ENCODE measurements at regions not wholly inside any gene's neighbourhood (a gene's known extent, or its start where the extent isn't known, plus 50 kb on each side); places are given as distances from the start of the nearest gene placed in this dataset.
"Not testable (repeated sequence)": the region's sequence is repeated elsewhere in the genome, so short reads cannot be mapped to it uniquely, and the experiment has no call there.

DNA sequence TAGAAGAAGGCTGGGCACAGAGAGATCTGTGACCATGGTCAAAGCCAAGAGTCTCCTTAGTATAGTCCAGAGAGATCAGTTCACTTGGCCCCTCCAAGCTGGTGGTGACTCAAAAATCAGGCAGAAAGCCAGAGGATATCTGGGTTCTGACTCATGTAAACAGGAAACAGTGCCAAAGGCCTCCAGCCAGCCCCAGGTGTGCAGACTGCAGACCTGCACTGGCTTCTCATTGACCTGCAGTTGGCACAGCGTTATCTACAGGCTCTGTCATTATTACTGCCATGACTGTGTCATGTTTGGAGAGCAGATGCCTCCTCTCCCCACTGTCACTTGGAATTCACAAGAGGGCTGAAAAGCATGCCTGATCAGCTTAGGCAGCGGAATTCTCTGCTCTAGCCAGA, 295.7 kb upstream of the PRKD1 start:
- DNase-seq (ENCODE audit: low read depth in 2 of 2): no peak

DNA sequence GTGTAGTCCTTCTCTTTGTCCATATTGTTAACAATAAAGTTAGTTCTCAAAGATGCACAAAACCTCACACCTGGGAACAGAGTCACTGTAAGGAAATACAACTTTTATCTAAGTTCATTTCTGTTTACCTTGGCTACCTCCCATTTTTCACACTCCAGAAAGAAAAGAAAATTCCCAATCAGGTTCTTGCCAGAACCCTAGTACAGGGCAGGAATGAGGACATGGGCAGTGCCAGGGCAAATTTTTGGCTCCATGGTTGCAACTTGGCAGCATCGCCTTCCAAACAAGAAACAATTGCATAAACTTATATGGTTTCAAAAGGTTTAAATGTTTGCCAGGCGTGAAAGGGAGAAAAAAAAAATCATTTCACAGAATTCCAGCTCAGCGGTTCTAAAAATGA, 296.3 kb upstream of the PRKD1 start:
- no peak for DNase-seq (ENCODE audit: low read depth in 2 of 2)

DNA sequence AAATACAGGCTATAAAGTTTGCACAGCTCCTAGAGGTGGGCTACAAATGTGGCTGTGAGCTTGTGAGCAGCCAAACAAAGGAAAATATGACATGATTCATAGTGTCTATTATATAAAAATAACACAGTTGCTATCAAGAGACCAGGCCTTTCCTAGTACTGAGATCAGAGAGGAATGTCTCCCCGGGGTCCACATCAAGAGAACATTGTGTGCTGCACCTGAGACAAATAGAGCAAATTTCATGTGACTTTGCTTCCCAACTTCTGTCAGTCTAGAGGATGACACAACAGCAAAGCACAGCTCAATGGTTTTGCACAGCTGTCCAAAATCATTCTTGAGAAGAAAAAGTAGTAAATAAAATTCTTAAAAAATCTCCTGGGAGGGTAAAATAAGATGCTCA, 297.5 kb upstream of the PRKD1 start:
- DNase-seq (ENCODE audit: low read depth in 2 of 2): no peak

DNA sequence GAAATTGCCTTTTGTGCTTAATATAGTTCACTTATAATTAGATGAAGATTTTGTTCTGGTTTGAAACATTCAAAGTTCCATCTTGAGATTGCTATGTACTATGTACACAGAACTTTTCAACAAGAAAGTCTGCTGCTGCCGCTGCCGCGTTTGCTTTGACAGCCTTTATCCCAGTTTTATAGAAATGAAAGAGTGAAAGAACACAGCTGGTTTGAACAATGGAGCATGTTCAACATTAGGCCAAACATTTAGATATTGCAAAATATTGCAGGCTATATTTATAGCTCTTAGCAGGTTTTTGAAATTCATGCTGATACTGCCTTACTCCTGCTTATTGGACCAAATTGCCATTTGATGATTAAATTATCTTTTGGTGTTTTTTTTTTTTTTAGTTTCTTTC, 299.8 kb upstream of the PRKD1 start:
- no peak for DNase-seq (ENCODE audit: low read depth in 2 of 2)

DNA sequence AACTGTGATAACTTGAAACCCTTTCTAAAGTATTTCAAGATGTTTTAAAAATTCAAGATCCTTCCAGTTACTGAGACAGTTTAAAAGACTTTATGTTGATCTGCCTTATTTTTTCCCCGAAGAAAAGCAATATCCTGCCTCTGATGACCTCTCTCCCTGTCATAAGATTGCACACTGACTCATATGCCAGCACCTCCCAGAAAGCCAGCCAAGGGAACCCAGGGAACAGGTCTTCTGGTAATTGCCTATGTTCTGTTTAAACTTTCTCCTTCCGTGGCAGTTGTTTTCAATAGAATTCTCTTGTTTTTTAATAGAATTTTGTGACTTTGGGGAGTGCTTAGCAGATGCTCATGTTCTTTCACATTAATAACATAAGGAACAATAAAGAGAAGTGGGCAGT, 300.2 kb upstream of the PRKD1 start:
- no peak for DNase-seq (ENCODE audit: low read depth in 2 of 2)

DNA sequence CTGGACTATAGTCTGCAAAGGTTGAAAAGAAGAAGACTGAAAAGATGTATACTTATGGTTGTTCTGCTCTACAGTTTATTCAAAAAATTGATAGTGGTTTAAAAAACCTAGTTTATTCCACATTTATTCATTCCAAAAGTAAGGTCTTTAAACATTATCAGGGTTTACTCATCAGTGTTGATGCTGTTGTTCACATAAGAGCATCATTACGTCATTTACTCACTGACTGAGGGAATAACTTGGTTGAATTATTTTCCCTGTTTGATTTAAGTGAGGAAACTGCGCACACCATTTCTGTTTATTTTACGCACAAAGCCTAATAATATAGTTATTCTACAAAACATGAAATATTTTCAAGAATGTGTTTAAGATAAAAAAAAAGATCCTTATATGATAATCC, 303.1 kb upstream of the PRKD1 start:
- no peak for DNase-seq (ENCODE audit: low read depth in 2 of 2)

DNA sequence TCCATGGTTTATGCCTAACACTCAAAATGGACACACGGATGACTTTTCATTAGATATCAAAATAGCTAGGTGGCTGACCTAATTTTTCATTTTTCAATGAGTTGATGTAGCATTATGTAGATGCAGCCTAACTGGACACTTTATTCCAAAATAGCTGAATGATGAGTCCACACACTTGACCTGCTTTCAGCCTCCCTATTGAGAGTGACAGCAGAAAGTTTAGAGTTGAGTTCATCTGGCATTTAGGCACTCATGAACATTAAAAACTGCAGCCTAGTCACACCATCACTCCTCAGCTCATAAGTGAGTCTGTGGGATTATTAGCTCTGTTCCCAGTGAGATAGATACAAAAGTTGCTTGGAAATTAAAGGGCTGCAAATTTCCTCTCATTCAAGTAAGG, 307.3 kb upstream of the PRKD1 start:
- no peak for DNase-seq (ENCODE audit: low read depth in 2 of 2)

DNA sequence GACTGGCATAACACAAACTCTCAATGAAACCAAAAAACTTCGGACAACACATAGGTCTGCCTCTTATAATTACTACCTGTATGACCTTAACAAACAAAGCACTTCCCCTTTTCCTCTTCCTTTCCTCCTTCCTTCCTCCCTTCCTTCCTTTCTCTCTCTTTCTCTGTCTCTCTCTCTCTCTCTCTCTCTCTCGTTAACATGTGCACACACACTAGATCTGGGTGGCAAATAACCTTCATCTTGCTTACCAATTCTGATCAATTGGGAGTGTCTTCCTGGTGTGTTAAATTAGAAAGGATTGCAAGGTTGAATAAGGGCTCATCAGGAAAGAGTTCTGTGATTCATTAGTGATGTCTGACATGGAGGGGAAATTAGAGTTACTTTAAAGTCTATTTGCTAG, 307.8 kb upstream of the PRKD1 start:
- DNase-seq (ENCODE audit: low read depth in 2 of 2): no peak

DNA sequence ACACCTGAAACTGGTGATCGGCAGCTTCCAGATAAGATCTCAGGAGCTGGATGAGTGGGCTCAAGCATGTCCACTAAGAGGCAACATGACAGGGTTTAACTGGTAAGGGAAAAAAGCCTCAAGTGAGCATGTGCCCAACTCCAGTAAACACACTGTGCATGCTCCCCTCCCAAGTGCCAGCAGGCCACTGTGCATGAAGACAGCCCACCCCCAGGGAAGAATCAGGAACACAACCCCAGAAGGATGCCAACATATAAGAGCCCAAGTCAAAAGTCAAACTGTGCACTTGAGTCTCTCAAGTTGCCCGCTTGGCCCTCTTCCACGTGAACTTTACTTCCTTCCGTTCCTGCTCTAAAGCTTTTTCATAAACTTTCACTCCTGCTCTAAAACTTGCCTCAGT, 311.3 kb upstream of the PRKD1 start:
- no peak for DNase-seq (ENCODE audit: low read depth in 2 of 2)

DNA sequence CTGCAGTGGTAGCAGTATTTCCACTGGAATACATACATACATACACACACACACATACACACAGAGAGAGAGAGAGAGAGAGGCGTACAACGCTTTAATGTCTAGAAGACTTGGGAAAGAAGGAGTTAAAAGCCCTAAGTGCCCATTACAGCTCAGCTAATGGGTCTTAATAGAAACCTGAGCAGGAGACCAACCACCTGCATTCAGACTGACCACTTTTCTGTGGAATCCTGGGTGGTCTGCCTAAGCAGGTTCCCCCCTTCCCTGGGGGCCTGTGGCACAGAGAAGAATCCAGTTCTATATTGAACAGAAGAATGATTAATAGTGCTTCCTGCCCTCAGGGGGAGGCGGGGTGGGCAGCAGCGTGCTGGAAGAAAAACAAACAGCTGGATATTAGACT, 312.4 kb upstream of the PRKD1 start:
- DNase-seq (ENCODE audit: low read depth in 2 of 2): no peak

DNA sequence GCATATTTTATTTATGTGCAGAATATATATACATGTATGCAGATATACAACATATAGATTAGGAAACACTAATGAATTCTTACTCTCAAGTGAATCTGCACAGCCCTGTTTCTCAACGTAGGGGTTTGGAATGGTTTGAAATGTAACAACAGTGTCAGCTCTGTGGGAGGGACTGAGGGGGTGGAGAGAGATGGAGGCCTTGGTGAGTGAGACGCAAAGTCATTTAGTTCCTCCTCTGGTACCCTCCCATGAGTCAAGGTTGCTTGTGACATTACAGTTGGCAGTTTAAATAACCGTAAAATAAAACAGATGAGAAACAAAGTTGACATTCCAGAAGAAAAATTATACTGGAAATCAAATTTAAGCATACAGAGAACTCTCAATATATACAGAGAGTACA, 313.0 kb upstream of the PRKD1 start:
- DNase-seq (ENCODE audit: low read depth in 2 of 2): no peak

DNA sequence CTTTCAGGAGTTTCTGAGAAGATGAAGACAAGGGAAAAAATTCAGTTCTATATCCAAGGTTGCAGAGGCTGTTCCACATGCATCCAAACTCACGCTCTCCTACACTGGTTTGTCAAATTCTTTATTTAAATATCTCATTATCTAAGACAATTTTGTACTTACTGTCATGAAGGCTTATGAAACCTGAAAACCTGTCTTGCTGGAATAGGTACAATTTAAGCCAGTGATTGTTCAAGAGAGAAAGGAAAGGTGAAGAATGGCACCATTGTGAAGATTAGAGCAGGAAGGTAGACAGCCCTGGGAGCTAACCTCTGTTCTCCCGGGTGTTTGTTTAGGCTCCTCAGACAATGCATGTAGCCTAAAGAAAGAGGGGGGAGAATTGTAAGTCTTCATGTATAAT, 315.1 kb upstream of the PRKD1 start:
- DNase-seq (ENCODE audit: low read depth in 2 of 2): no peak

DNA sequence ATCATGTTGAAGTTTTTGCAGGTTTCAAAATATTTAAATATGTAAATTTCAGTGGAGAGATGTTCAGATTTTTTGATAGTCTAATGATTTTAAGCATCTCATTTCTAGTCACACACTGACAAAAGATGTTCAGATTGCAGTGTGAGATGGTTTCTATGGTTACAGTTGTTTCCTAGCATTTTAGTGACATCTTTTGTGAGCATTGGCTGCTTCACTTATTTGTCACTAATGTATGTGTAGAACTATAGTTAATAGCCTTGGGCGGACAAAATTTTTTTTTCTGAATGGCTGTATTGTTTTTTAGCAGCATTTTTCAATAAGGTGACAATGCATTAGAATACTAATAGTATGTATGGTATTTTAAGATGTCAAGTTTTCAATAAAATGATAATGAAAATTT, 315.6 kb upstream of the PRKD1 start:
- no peak for DNase-seq (ENCODE audit: low read depth in 2 of 2)

DNA sequence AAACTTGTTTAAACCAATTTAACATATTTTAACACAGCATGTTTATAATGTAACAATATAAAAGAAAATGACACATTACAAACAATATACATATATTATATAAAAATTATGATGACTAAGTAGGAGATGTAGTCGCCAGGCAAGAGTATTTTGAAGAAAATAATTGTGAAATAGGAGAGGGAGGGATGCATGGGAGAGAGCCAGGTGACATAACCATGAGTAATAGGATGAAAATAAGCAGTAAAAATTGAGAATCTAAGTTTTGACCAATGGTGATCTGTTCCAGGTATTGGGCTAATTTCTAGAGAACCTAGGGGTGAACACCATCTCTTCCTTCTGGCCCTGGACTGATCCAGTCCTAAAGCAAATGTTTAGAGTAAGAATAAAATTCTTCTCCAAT, 315.2 kb upstream of the G2E3 start:
- no peak for DNase-seq (ENCODE audit: low read depth in 2 of 2)

DNA sequence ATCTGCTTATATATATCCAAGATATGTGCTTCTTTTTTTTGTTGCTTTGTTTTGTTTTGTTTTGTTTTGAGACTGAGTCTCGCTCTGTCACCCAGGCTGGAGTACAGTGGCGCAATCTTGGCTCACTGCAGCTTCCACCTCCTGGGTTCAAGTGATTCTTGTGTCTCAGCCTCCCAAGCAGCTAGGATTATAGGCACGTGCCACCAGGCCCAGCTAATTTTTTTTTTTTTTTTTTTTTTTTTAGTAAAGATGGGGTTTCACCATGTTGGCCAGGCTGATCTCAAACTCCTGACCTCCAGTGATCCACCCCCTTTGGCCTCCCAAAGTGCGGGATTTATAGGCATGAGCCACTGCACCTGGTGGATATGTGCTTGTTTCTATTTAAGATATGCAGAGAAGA, 314.6 kb upstream of the G2E3 start:
- not testable (repeated sequence) for DNase-seq (ENCODE audit: low read depth in 2 of 2)

DNA sequence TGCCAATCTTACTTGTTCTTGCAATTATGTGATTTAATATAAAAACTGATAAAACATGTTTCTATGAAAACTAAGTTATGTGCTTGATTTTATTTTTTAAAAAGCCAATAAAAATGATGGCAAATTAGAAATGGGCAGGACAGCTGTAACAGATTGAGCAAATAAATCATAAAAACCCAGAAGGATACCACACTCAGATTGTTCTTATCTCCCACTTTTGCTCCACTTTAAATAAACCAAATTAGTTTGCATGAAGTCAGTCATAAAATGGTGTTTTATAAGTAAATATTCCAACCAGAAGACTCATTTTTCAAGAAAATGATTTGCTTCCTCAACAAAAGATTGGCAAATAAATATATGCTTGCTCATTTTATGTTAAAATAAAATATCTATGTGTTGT, 307.9 kb upstream of the G2E3 start:
- no peak for DNase-seq (ENCODE audit: low read depth in 2 of 2)

DNA sequence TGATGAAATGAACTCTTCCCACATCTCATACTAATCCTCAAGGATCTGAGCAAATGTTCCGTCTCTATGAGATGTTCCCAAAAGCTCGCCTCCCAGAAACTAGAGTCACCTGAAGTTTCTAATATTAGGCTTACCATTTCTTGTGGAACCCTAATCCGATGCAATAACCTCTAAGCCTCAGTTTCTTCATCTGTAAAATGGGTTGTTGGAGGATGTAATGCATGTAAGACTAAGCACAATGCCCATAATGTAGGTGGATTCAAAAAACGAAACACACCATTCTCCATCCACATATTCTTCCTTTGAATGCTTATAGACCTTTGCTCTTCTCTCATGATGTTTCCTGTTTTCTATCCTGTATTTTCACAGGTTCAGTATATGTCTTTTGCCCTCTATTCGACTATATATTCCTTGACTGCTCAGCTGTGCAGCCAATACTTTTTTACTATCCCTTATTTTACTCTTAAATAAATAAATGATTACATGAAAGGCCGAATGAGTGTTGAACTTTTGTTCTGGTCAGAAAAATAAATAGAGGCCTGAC, 307.3 kb upstream of the G2E3 start:
- DNase-seq (ENCODE audit: low read depth in 2 of 2): no peak

DNA sequence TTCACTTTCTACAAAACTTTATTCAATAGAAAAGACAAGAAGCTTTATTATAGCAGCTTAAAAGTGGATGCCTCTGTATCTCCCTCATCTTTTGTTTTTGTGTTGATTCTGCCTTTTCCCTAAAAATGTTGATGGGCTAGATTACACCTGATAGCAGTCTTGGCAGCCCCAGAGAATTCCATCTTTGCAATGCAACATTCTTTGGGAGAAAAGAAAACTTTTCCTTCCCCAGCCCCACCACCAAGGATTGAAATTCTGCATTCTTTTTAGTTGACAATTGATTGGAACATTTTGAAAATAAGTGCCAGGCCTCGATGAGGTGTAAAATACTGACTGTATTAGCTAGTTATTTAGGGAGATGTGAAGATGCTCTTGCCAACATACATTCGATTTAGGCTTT, 306.8 kb upstream of the G2E3 start:
- DNase-seq (ENCODE audit: low read depth in 2 of 2): no peak

DNA sequence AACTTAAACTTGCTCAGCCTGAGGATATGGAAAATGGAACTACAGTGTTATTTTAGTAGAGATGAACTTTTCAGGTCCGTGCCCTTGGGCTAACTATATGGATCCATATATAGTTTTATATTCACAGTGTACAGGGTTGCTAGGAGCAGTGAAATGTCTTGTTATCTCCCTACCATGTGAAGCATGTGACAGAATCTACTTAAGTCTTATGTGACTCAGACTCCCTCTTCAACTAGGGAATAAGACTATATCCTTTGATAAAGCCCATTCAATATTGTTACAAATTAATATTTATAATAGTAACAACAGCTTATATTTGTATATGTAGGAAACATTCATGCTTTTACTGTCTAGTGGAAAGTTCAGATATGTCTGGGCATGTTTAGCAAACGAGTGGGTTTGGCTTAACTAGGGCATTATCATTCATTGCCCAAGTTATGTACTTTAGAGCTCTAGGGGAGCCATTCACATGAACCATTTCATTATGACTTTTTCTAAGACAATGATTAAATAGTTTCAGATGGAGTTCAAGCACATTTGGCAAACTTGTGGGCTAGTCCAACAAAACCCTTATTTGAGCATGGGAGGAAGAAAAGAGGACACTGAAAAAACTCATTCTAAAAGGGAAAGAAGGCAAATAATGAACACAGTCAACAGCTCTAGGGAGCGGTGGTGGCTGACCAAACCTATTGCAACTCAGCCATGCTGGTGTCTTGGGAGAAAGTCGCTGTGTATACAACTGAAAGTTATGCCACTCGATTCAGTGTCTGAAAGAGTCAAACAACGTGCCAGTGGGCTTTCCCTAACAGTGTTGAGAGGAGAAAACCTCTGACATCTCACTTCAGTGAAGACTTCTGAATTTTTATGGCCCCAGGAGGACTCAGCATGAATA, 305.9 kb upstream of the G2E3 start:
- no peak for DNase-seq (ENCODE audit: low read depth in 2 of 2)

DNA sequence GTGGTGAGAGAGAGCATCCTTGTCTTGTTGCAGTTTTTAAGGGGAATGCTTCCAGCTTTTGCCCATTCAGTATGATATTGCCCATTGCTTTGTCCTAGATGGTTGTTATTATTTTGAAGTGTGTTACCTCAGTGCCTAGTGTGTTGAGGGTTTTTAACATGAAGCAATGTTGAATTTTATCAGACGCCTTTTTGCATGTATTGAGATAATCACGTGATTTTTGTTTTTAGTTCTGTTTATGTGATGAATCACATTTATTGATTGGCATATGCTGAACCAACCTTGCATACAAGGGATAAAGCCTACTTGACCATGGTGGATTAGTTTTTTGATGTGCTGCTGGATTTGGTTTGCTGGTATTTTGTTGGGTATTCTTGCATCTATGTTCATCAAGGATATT, 302.3 kb upstream of the G2E3 start:
- no peak for DNase-seq (ENCODE audit: low read depth in 2 of 2)

DNA sequence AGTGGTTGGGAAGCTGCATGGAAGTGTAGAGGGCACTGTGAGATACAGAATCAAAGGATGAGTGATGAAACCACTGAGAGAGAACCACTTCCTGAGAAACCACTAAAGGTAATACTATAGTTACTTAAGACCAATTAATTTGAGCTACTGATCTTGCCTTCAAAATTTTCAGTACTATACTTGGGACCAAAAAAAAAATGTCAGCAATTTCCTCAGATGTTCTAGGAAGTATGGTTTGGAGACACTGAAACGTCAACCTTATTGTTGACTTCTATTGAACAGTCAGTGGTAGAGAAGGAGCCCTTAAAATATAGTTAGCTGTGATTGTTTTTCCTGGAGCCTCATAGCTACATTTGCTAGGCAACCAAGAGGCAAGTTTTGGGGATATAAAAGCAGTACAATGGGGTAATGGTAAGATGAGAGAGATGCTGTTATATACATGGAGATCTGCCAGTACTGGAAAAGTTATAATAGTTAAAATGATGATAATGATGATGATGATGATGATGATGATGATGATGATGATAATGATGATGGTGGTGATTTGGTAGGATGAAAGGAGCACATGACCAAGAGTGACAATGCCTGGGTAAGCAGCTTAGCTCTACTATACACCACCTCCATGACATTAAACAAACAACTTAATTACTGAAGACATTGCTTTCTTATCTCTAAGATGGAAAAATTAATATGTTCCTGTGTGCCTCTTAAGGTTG, 300.9 kb upstream of the G2E3 start:
- no peak for DNase-seq (ENCODE audit: low read depth in 2 of 2)

DNA sequence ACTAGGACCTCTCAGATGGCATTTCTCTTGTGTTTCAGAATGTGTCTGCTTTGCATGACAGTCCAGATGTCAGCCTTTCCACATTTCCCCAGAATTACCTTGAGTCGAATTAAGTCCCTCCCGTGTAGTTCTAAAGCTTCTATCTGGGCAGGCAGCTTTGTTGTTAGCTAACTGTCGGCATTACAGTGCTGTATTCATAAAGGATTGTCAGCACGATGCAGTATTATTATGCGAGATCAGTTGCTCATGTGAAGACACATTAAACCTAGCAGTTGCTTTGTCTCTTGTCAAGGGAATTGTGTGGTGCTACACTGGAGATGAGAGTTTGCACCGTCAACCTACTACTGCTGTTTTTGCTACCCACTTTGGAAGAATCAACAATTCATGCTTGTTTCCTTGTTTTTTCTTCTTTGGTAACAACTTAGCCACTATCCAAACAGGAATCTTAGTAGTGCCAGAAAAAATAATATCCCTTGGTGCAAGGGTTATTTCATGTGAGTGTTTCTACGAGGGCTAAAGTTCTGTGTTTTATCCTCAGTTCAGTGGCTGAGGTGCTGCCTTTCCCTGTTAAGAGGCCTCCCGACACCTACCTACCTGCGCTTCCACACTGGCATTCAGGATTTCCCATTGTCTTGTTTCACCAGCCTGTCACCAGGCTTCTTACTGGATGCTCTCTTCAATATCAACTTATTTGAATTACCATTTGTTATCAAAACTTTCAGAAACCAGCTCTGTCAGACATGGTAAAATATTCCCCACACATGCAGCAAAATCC, 297.9 kb upstream of the G2E3 start:
- DNase-seq (ENCODE audit: low read depth in 2 of 2): no peak

Data from stimulated activated CD4-positive, alpha-beta T cell treated with anti-CD3 and anti-CD28 coated beads, Interleukin-15, amount 100 ng/mL, for 48 hours (primary cell).